Fibroblast of lung (primary cell): ENCODE measurements at regions not wholly inside any gene's neighbourhood (a gene's known extent, or its start where the extent isn't known, plus 50 kb on each side); places are given as distances from the start of the nearest gene placed in this dataset.
"Not testable (repeated sequence)": the region's sequence is repeated elsewhere in the genome, so short reads cannot be mapped to it uniquely, and the experiment has no call there.

ENCODE experiments used
- DNase-seq, 2 donors: peaks; one replicate each; pipeline versions ENCODE4 v3.0.0 to v3.0.0-alpha.2; 2010; ENCODE audit warnings: low read depth in 2 of 2
- H2AFZ ChIP-seq: 2 replicates; pipeline ENCODE4 v1.5.1; 2012; ENCODE audit warnings: low read length, control low read depth, inconsistent platforms
- H3K27ac ChIP-seq: 2 replicates; pipeline ENCODE4 v1.5.1; 2011; ENCODE audit warnings: low read length, control low read depth; ENCODE audit not compliant: insufficient read depth
- H3K27me3 ChIP-seq: 2 replicates; pipeline ENCODE4 v1.5.1; 2011; ENCODE audit warnings: mild to moderate bottlenecking, low read length; ENCODE audit not compliant: control insufficient read depth, insufficient read depth
- H3K36me3 ChIP-seq: 2 replicates; pipeline ENCODE4 v1.5.1; 2011; ENCODE audit warnings: low read length; ENCODE audit not compliant: control insufficient read depth, insufficient read depth
- H3K4me1 ChIP-seq: 2 replicates; pipeline ENCODE4 v1.5.1; 2011; ENCODE audit warnings: low read length; ENCODE audit not compliant: control insufficient read depth, insufficient read depth; ENCODE audit errors: extremely low read depth
- H3K4me2 ChIP-seq: 2 replicates; pipeline ENCODE4 v1.5.1; 2011; ENCODE audit warnings: low read length, control low read depth; ENCODE audit not compliant: insufficient read depth; ENCODE audit errors: extremely low read depth
- H3K4me3 ChIP-seq, 4 experiments: fragments of 200-600 bp in 1 of 4; sonication (generic) in 1 of 4; replicated peaks in 1 of 4; 2 replicates each; pipeline ENCODE4 v1.5.1; 2011 to 2016; ENCODE audit warnings: low read length in 4 of 4, low read depth in 3 of 4, mild to moderate bottlenecking in 3 of 4, control low read depth in 2 of 4, inconsistent platforms in 1 of 4, mixed read lengths in 1 of 4; ENCODE audit not compliant: insufficient read depth in 1 of 4; ENCODE audit errors: control extremely low read depth in 1 of 4
- H3K79me2 ChIP-seq: 2 replicates; pipeline ENCODE4 v1.5.1; 2012; ENCODE audit warnings: mild to moderate bottlenecking, low read length, inconsistent platforms; ENCODE audit not compliant: control insufficient read depth, insufficient read depth
- H3K9ac ChIP-seq: 2 replicates; pipeline ENCODE4 v1.5.1; 2011; ENCODE audit warnings: mild to moderate bottlenecking, low read length, control low read depth; ENCODE audit not compliant: insufficient read depth
- H3K9me3 ChIP-seq: 2 replicates; pipeline ENCODE4 v1.5.1; 2012; ENCODE audit warnings: low read depth, low read length; ENCODE audit not compliant: control insufficient read depth, insufficient read depth
- H4K20me1 ChIP-seq: 2 replicates; pipeline ENCODE4 v1.5.1; 2011; ENCODE audit warnings: low read length; ENCODE audit not compliant: control insufficient read depth, insufficient read depth; ENCODE audit errors: extremely low read depth
- CTCF ChIP-seq, 2 donors: IDR thresholded peaks in 1 of 2; conservative IDR thresholded peaks in 1 of 2; 1 replicate in 1 of 2; 2 replicates in 1 of 2; pipeline ENCODE4 v1.5.1; 2011 to 2012; ENCODE audit warnings: low read length in 2 of 2, control low read depth in 1 of 2, inconsistent platforms in 1 of 2, low read depth in 1 of 2, mild to moderate bottlenecking in 1 of 2
- EZH2 ChIP-seq: IDR thresholded peaks from 2 replicates; pipeline ENCODE4 v1.5.1; 2012; ENCODE audit warnings: low read length, control low read depth, mild to moderate bottlenecking; ENCODE audit errors: missing control alignments

DNA sequence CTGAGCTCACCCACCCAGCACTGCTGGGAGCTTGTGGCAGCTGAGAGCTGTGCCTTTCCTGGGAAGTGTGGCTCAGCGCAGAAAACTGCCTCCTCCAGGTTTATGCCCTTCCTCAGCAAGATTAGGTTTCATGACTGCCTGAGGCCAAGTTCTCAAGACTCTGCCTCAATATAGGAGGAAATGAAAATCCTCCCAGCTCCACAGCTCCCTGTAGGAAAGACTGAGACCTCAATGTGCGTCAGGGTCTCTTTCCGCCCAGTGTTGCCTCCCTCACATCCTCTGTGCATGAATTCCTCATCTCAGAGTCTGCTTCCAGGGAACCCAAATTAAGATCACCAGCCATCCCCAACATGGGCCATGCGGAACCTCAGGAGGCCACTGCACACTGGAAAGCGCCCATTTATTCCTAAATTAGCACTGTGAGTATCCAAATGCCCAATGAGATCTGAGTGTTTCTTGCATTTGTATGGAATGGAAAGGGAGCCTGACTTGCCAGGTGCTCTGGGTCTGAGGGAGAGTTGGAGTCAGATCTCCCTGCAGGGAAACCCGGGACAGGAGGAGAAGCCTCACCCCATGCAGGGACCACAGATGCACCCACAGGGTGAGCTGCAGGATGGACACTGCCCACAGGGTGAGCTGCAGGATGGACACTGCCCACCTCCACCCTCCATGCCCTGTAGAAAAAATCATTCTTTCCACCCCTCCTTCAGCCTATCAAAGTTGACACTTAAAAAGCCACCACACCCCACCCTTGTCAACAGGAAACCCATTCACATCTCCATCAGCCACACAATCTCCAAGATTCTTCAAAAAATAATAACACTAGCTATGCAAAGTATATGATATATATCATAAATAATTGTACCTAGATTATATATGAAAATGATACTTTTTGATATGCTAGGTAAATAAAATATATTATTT, 97.4 kb upstream of the IGLL5 start:
- H3K4me1 ChIP-seq, result no peaks in the 10 kb centered on the region
- no peaks in the 10 kb centered on the region for H3K9me3 ChIP-seq
- H3K27me3 ChIP-seq, result no peaks in the 10 kb centered on the region
- no peak overlapping the region for H3K4me3 ChIP-seq
- TF ChIP-seq CTCF (conservative IDR thresholded peaks at IDR 0.05 in 1 of 2, IDR thresholded peaks at IDR 0.05 in 1 of 2; ENCODE audit: low read depth in 1 of 2, low read length in 2 of 2), result no peak
- no peak for TF ChIP-seq EZH2
- no peak overlapping the region for H3K4me2 ChIP-seq
- DNase-seq, result no peak
- no peak overlapping the region for H2AFZ ChIP-seq
- H4K20me1 ChIP-seq, result no peaks in the 10 kb centered on the region
- H3K79me2 ChIP-seq, result no peaks in the 10 kb centered on the region
- no peak overlapping the region for H3K9ac ChIP-seq
- no peak overlapping the region for H3K27ac ChIP-seq
- no peaks in the 10 kb centered on the region for H3K36me3 ChIP-seq

- H3K4me3 ChIP-seq, result no peak overlapping the region
These were observed 96.0 kb upstream of the IGLL5 start for GRCh38 chr22:22791438-22792181.

DNA sequence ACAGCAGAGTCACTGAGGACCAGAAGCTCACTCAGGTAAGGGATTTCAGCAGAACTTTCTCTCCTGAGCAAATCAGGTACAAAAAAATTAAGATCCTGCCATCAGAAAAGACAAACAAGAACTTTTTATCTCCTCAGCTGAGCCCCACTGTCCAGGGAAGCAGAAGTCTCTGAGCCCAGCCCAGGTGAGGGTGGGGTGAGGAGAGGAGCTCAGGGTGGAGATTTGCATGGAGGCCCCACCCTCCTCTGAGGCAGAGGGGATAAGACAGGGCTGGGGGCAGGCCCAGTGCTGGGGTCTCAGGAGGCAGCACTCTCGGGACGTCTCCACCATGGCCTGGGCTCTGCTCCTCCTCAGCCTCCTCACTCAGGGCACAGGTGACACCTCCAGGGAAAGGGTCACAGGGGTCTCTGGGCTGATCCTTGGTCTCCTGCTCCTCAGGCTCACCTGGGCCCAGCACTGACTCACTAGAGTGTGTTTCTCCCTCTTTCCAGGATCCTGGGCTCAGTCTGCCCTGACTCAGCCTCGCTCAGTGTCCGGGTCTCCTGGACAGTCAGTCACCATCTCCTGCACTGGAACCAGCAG, 95.3 kb upstream of the IGLL5 start:
- not testable (repeated sequence) for H3K4me2 ChIP-seq, H3K4me1 ChIP-seq, H2AFZ ChIP-seq, H3K4me3 ChIP-seq, DNase-seq, H3K27me3 ChIP-seq, H3K27ac ChIP-seq, H3K79me2 ChIP-seq, H4K20me1 ChIP-seq, H3K9ac ChIP-seq, H3K9me3 ChIP-seq, H3K36me3 ChIP-seq

More at GRCh38 chr22:22791438-22792181, 96.0 kb upstream of the IGLL5 start:
- Histone ChIP-seq H3K27me3 (no peaks in the 10 kb centered on the region), H3K79me2 (no peaks in the 10 kb centered on the region), H2AFZ (no peak overlapping the region), H4K20me1 (no peaks in the 10 kb centered on the region), H3K9ac (no peak overlapping the region), H3K27ac (no peak overlapping the region), H3K9me3 (no peaks in the 10 kb centered on the region), H3K36me3 (no peaks in the 10 kb centered on the region), H3K4me1 (no peaks in the 10 kb centered on the region), H3K4me2 (no peak overlapping the region)
- TF ChIP-seq CTCF (conservative IDR thresholded peaks at IDR 0.05 in 1 of 2, IDR thresholded peaks at IDR 0.05 in 1 of 2; ENCODE audit: low read depth in 1 of 2, low read length in 2 of 2), result no peak
- TF ChIP-seq EZH2, result no peak
- no peak for DNase-seq

GRCh38 chr22:22795639-22796038, 92.0 kb upstream of the IGLL5 start:
- not testable (repeated sequence) for H3K79me2 ChIP-seq, H3K4me1 ChIP-seq, H3K4me3 ChIP-seq, H3K4me2 ChIP-seq, DNase-seq, H3K27ac ChIP-seq, H3K9ac ChIP-seq, H2AFZ ChIP-seq, H3K9me3 ChIP-seq, H4K20me1 ChIP-seq, H3K36me3 ChIP-seq, H3K27me3 ChIP-seq
